HL-60 (cell line): ENCODE measurements at regions not wholly inside any gene's neighbourhood (a gene's known extent, or its start where the extent isn't known, plus 50 kb on each side); places are given as distances from the start of the nearest gene placed in this dataset.
"Not testable (repeated sequence)": the region's sequence is repeated elsewhere in the genome, so short reads cannot be mapped to it uniquely, and the experiment has no call there.

Experiments
- POLR2AphosphoS5 ChIP-seq: IDR thresholded peaks from 2 replicates; pipeline ENCODE4 v1.6.1; 2012; ENCODE audit warnings: low read depth
- TF ChIP-seq, protein P1 (sequence below): IDR thresholded peaks from one replicate; pipeline ENCODE4 v1.5.1; 2011; ENCODE audit warnings: low read length, control low read depth, inconsistent platforms; ENCODE audit not compliant: insufficient read depth
- TF ChIP-seq, protein P2 (sequence below): IDR thresholded peaks from 2 replicates; pipeline ENCODE4 v1.6.1; 2012; ENCODE audit warnings: low read depth; ENCODE audit not compliant: insufficient replicate concordance

DNA sequence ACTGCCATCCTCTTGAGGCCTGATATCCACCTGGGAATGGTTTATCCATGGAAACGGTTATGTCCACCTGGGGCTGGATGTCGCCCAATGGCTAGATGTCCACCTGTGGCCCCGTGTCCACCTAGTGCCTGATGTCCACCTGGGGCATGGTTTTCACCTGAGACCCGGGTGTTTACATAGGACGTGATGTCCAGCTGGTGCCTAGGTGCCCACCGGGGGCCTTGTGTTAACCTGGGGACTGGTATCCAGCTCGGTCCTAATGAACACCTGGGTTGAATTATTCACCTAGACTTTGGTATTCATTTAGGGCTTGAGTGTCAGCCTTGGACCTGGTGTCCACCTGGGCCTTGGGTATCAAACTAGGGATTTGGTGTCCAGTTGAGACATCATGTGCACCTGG is 202.7 kb downstream of the POTEG start:
- TF ChIP-seq, protein P1, sequence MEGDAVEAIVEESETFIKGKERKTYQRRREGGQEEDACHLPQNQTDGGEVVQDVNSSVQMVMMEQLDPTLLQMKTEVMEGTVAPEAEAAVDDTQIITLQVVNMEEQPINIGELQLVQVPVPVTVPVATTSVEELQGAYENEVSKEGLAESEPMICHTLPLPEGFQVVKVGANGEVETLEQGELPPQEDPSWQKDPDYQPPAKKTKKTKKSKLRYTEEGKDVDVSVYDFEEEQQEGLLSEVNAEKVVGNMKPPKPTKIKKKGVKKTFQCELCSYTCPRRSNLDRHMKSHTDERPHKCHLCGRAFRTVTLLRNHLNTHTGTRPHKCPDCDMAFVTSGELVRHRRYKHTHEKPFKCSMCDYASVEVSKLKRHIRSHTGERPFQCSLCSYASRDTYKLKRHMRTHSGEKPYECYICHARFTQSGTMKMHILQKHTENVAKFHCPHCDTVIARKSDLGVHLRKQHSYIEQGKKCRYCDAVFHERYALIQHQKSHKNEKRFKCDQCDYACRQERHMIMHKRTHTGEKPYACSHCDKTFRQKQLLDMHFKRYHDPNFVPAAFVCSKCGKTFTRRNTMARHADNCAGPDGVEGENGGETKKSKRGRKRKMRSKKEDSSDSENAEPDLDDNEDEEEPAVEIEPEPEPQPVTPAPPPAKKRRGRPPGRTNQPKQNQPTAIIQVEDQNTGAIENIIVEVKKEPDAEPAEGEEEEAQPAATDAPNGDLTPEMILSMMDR: not testable (repeated sequence)
- TF ChIP-seq, protein P2, sequence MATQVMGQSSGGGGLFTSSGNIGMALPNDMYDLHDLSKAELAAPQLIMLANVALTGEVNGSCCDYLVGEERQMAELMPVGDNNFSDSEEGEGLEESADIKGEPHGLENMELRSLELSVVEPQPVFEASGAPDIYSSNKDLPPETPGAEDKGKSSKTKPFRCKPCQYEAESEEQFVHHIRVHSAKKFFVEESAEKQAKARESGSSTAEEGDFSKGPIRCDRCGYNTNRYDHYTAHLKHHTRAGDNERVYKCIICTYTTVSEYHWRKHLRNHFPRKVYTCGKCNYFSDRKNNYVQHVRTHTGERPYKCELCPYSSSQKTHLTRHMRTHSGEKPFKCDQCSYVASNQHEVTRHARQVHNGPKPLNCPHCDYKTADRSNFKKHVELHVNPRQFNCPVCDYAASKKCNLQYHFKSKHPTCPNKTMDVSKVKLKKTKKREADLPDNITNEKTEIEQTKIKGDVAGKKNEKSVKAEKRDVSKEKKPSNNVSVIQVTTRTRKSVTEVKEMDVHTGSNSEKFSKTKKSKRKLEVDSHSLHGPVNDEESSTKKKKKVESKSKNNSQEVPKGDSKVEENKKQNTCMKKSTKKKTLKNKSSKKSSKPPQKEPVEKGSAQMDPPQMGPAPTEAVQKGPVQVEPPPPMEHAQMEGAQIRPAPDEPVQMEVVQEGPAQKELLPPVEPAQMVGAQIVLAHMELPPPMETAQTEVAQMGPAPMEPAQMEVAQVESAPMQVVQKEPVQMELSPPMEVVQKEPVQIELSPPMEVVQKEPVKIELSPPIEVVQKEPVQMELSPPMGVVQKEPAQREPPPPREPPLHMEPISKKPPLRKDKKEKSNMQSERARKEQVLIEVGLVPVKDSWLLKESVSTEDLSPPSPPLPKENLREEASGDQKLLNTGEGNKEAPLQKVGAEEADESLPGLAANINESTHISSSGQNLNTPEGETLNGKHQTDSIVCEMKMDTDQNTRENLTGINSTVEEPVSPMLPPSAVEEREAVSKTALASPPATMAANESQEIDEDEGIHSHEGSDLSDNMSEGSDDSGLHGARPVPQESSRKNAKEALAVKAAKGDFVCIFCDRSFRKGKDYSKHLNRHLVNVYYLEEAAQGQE: not testable (repeated sequence)
- not testable (repeated sequence) for TF ChIP-seq POLR2AphosphoS5
